Activated CD8-positive, alpha-beta memory T cell treated with anti-CD3 and anti-CD28 coated beads, Interleukin-2, amount 10 ng/mL, durations not matched to agents 7 days and 5 days (primary cell): ENCODE measurements at regions not wholly inside any gene's neighbourhood (a gene's known extent, or its start where the extent isn't known, plus 50 kb on each side); places are given as distances from the start of the nearest gene placed in this dataset. TPM values are rescaled to one million over a fixed set of nuclear protein-coding genes. Genes with fewer than 3 reads are reported as not detected.

ENCODE experiments used
- ATAC-seq: fragments of 150-1000 bp; cut with Tn5 transposase; one replicate; pipeline ENCODE4 v1.10.0; 2021; ENCODE audit warnings: moderate library complexity
- CTCF ChIA-PET: fragments of 350-600 bp; sonication (Branson Sonifier 250); formaldehyde crosslinking; loops from one replicate; lab custom pipeline; 2021; ENCODE audit warnings: antibody characterized with exemption; lab: Charles Lee
- DNase-seq: peaks from one replicate; pipeline ENCODE4 v3.0.0-alpha.2; 2020
- H3K27ac Mint-ChIP-seq: one replicate; pipeline ENCODE4 v1.8.0; 2021; ENCODE audit warnings: mild to moderate bottlenecking, mixed read lengths
- H3K27me3 Mint-ChIP-seq: one replicate; pipeline ENCODE4 v1.8.0; 2021; ENCODE audit warnings: mixed read lengths
- H3K36me3 Mint-ChIP-seq: one replicate; pipeline ENCODE4 v1.8.0; 2021; ENCODE audit warnings: mild to moderate bottlenecking, mixed read lengths
- H3K4me1 Mint-ChIP-seq: one replicate; pipeline ENCODE4 v1.8.0; 2021; ENCODE audit warnings: mixed read lengths
- H3K4me3 Mint-ChIP-seq: one replicate; pipeline ENCODE4 v1.8.0; 2021; ENCODE audit warnings: mild to moderate bottlenecking, moderate library complexity, mixed read lengths
- H3K9me3 Mint-ChIP-seq: one replicate; pipeline ENCODE4 v1.8.0; 2022; ENCODE audit warnings: low read depth, mixed read lengths
- microRNA-seq: library from miRNA; unstranded; fragments of <30 nt; microRNA quantifications from one replicate; pipeline ENCODE4 v1.2.0, GENCODE V29; 2022

GRCh38 chr7:7131273-7131672 is 51.1 kb upstream of the C1GALT1 start:
- H3K27ac Mint-ChIP-seq, result no peak overlapping the region
- CTCF ChIA-PET, result no interaction called here

More at GRCh38 chr7:7131273-7131672, 51.1 kb upstream of the C1GALT1 start:
- DNase-seq (no peak), ATAC-seq (no peak)
- no peaks in the 10 kb centered on the region for H3K9me3 Mint-ChIP-seq
- no peak overlapping the region for H3K4me3 Mint-ChIP-seq
- peaks cover 2% of the 10 kb centered on the region for H3K36me3 Mint-ChIP-seq
- H3K27me3 Mint-ChIP-seq, result peaks cover 6% of the 10 kb centered on the region
- H3K4me1 Mint-ChIP-seq, result peaks cover 2% of the 10 kb centered on the region

Small RNAs in the stretch of these regions (microRNA-seq; reads per million reads assigned to microRNA genes)
- gene MIR3683, result not detected
